ENCODE measurements at regions not wholly inside any gene's neighbourhood (a gene's known extent, or its start where the extent isn't known, plus 50 kb on each side); places are given as distances from the start of the nearest gene placed in this dataset.

GRCh38 chr14:65800694-65801093 is 388.2 kb downstream of the FUT8 start:
- TF ChIP-seq ARNTL (CRISPR knock-in tag; IDR thresholded peaks at IDR 0.05; ENCODE audit: borderline replicate concordance, low read depth) = no peak
- no peak for TF ChIP-seq TOX (CRISPR knock-in tag; IDR thresholded peaks at IDR 0.05; ENCODE audit: borderline replicate concordance)
- no peak for TF ChIP-seq ZNF565 (CRISPR knock-in tag; conservative IDR thresholded peaks at IDR 0.05; ENCODE audit: low read depth)
- no peak for TF ChIP-seq PATZ1 (CRISPR knock-in tag; IDR thresholded peaks at IDR 0.05; ENCODE audit: borderline replicate concordance)
- TF ChIP-seq ISL1 (CRISPR knock-in tag; IDR thresholded peaks at IDR 0.05) = no peak
- TF ChIP-seq GLIS3 (CRISPR knock-in tag; IDR thresholded peaks at IDR 0.05) = no peak
- no peak for TF ChIP-seq ZFP3 (CRISPR knock-in tag; IDR thresholded peaks at IDR 0.05)

All from SK-N-SH treated with all-trans-retinoic acid at 6 μM for 48 hours (cell line).